ENCODE measurements at regions not wholly inside any gene's neighbourhood (a gene's known extent, or its start where the extent isn't known, plus 50 kb on each side); places are given as distances from the start of the nearest gene placed in this dataset.

DNA sequence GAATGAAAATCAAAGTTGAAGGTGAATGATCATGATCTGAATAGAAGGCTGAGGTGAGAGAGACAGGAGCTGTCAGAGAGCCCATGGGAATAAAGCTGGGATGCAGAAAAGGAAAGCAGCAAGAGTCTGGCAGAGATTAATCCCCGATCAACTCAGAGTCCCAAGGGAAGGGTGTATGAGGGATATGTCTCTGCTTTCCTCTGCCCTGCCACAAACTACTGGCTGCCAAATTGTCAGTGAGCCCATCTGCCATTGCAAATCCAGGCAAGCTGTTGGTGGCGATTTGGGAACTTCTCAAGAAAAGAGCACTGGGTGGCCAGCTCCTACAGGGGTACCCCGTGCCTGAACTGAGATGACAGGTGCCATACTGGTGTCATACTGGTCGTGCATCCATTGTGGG, 705.5 kb upstream of the MAN1A1 start:
- DNase-seq = no peak

DNA sequence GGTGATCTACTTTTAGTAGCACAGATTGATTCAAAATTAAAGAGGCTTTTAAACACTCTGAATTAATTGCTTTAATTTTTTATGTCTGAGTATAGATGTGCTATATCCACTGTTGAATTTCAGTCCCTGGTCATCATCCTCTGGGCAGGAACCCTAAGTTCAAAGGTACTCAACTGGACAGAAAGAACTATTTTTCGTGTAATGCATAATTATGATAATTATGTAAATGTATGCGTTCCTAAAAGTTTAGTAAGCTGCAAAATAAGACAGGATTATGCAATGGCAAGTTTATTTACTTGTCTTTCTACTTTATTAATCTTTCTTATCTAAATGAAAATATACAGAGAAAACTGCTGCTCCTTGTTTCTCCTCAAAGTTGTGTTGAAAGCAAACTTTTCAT, 690.1 kb upstream of the MAN1A1 start:
- DNase-seq = no peak

GRCh38 chr6:120031837-120032236, 682.3 kb upstream of the MAN1A1 start:
- no peak for DNase-seq

DNA sequence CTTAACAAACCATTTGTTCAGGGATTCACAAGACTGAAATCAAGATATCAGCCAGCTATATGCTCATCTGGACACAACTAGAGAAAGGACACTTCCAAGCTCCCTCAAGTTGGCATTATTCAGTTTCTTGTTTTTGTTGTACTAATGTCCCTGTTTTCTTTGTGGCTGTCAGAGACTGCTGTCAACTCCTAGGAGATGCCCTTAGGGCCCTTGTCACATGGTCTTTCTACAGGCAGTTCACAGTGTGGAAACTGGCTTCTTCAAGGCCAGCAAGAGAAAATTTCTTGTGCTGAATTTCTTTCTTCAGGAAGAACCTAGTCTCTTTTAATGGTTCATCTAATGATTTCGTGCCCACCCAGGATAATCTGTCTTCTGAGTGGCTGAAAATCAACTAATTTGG, 677.2 kb upstream of the MAN1A1 start:
- DNase-seq = no peak

DNA sequence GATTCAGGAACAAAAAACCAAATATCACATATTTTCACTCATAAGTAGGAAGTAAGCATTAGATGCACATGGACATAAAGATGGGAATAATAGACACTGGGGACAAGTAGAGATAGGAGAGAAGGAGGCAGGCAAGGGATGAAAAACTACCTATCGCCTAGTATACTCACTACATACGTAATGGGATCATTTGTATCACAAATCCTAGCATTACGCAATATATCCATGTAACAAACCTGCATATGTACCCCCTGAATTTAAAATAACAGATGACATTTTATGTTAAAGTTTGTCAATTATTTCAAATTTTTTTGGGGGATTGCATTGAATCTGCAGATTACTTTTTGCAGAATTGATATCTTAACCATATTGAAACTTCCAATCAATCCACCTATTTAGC, 660.5 kb upstream of the MAN1A1 start:
- DNase-seq = no peak

- DNase-seq = peak in 1 of 5 experiments; percentile 9
Measured at GRCh38 chr6:120005292-120005976, 655.9 kb upstream of the MAN1A1 start.

GRCh38 chr6:119986934-119987549, 637.5 kb upstream of the MAN1A1 start:
- DNase-seq = no peak

GRCh38 chr6:119985952-119986736, 636.6 kb upstream of the MAN1A1 start:
- no peak for DNase-seq

- DNase-seq = no peak
Measured at GRCh38 chr6:119980802-119981201, 631.2 kb upstream of the MAN1A1 start.

GRCh38 chr6:119979862-119980261, 630.3 kb upstream of the MAN1A1 start:
- DNase-seq = no peak

- peak in 1 of 5 experiments; percentile 10 for DNase-seq
Measured at GRCh38 chr6:119978274-119978889, 628.8 kb upstream of the MAN1A1 start.

- no peak for DNase-seq
Measured at GRCh38 chr6:119974430-119975159, 625.0 kb upstream of the MAN1A1 start.

GRCh38 chr6:119966484-119966883, 616.9 kb upstream of the MAN1A1 start:
- DNase-seq = peak in 1 of 5 experiments; percentile 32

GRCh38 chr6:119965900-119966299, 616.3 kb upstream of the MAN1A1 start:
- DNase-seq = no peak

- DNase-seq = no peak
Measured at GRCh38 chr6:119965008-119965407, 615.4 kb upstream of the MAN1A1 start.

DNA sequence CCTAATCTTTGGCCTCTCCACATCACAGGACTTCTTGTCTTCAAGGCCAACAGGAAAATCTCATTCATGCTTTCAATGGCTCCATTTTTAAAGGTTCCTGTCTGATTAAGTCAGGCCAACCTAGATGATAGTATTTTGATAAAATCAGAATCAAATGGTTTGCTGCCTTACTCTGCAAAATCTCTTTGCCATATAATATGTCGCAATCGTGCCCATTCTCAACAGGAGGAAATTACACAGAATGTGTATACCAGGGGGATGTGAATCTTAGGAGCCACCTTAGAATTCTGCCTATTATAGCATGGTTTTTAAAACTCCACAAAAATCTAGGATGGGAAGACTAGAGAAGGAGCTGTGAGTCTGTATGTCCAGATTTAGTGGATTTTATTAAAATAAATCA, 612.9 kb upstream of the MAN1A1 start:
- no peak for DNase-seq

- DNase-seq = no peak
Measured at GRCh38 chr6:119961450-119961849, 611.9 kb upstream of the MAN1A1 start.

- no peak for DNase-seq
Measured at GRCh38 chr6:119960456-119960855, 610.9 kb upstream of the MAN1A1 start.

DNA sequence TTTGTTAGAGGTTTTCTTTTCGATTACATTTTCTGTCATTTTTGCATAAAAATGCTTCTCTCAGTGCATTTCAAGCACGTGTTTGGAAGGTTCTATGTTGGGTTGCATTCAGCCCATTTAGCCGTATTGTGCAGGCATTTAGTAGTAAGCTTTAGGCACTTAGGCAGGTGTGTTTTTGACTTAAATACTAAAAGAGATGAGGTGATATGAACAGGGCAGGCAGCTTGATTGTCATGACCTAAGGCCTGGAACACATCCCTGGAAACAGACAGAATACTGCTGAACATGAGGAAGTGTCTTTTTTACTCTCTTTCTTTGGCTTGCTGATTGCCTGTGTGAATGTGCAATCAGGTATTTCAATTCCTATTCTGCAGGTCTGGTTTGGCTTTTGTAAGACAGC, 610.5 kb upstream of the MAN1A1 start:
- no peak for DNase-seq

GRCh38 chr6:119957195-119957594, 607.6 kb upstream of the MAN1A1 start:
- no peak for DNase-seq

DNA sequence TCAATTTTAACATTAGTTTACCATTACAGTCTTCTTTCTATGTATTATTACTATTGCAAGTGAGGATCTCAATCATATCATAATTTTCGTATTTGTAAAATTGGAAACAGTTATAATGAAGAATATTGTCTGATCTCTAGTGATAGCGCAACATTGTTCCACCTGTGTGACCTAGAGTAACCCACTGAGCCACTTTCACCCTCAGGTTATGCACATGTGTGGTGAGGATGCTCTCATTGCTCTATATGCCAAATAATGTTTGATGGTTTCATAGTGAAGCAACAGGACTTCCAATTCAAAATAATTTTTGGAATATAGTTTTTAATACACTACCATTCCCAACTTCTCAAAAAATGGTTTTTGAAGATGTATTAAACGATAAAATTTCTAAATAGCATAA, 603.1 kb upstream of the MAN1A1 start:
- DNase-seq = no peak

DNA sequence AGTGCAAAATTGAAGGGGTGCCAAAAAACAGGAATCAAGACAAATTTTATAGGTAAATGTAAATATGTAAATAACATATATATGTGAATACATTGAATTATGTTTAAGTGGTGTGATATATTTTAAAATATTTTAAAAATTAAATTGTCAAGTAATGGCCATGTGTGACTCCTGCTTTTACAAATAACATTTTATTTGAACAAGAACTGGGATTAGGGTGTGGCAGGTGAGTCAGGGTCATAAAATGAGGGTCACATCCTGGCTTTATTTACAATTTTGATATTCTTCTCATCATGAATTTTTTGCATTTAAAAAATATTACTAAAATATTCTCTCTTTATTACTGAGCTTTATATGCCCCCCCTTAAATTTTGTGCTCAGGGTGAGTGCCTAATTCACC, 601.1 kb upstream of the MAN1A1 start:
- no peak for DNase-seq

Data from T-helper 2 cell (primary cell).